Activated T-helper 1 cell treated with anti-CD3 and anti-CD28 coated beads, Interleukin-2, amount 50 U/mL, for 16 hours (primary cell): ENCODE measurements at regions not wholly inside any gene's neighbourhood (a gene's known extent, or its start where the extent isn't known, plus 50 kb on each side); places are given as distances from the start of the nearest gene placed in this dataset.
"Not testable (repeated sequence)": the region's sequence is repeated elsewhere in the genome, so short reads cannot be mapped to it uniquely, and the experiment has no call there.

Experiments
- DNase-seq, 2 donors: peaks; one replicate each; pipeline ENCODE4 v3.0.0-alpha.2; 2020; ENCODE audit warnings: low read depth in 1 of 2, low spot score in 1 of 2

DNA sequence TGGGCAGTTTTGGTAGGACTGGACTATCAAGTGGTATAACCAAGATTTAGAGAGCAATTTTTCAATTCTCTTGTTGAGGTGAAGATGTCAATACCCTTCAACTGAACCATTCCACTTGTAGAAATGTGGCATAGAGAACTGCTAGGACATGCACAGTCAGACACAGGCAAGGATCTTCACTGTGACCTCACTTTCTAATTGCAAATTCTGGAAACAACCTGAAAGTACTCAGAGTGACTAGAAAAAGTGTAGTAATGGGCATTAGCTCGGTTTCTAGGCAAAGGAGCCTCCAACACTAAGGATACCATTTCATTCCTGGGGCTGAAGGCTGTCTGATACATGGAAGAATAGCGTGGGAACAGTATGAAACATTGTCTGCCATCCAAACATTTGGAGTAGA lies 433.0 kb upstream of the RUNX1 start:
- no peak for DNase-seq

DNA sequence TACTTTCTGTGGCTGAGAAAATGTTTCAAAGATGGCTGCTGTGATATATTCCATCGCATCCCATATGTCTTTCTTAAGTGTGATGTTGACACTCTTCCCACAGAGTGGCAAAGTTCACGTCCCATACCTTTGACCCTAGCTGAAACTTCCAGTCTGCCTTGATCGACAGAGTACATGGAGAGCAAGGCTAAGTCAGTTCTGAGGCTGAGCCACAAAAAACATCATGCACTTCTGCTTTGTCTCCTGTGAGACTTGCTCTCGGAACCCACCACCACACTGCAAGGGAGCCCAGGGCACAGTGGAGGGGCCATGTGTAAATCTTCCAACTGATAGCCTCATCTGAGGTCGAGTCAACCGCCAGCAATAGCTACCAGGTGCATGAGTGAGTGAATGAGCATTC lies 431.9 kb upstream of the RUNX1 start:
- no peak for DNase-seq

DNA sequence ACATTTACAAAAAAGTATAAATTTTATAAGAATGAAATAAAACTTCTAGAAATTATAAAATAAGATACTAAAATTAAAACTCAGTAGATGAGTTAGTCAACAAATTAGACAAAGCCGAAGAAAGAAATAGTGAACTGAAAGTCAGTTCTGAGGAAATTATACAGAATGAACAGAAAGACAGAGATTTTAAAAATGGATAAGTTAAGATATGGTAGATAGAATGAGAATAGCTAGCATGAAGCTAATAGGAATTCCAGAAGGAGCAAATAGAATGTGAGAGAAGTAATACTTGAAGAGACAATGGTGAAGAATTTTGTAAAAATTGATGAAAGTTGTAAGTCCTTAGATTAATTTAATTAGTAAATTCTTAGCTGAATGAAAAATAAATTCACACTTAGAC lies 430.4 kb upstream of the RUNX1 start:
- no peak for DNase-seq

DNA sequence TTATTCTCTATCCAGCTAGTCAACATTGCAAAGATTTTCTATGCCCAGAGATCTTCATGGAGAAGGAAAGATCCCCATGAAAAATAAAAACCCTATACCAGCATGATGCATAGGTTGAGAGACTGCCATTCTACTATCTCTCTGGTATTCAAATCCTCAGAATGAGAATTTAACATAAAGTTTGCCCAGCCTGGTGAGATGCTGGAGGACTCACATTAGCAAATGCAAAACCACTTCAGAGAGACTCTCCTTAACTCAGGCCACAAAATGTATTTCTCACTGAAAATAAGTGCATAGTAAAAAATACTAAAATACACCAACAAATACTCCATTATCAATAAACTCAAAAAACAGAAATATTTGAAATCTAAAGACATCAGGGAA lies 430.0 kb upstream of the RUNX1 start:
- DNase-seq, result no peak

DNA sequence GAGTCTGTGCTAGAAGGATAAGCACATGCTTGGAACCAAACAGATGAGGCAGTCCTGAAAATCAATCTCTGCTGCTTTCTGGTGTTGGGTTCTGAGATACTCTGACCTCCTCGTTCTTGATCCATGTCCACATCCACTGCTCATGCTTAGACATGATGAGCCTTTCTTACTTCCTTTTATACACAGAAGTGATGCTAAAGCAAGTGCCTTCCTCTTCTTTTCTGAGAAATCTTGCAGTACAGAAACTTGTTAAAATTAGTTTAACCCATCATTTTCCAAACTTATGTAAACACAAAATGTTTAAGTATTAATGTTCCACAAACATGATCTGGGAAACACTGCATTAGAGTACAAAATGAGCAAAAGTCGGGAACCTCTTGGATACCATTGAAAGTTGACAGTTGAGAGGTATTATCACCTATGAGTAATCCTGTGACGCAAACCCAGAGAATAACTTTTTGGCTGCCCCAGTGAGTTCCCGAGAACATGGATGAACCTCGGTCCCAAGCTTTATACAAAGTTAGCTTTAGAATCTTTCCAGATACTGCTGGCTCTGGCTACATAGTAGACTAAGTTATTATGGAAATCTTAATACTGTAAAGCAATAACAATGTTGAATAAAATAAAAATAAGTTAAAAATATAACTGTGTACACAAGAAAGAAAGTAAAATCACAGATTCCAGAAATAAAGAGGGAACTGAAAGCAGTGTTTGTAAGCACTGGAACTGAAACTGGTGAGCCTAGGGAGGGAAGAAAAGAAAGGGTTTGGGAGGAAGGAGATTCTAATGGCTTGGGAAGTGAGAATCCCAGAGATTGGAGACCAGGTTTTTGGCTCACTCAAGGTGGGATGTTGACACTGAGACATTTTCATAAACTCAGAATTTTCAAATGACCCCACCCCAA lies 429.3 kb upstream of the RUNX1 start:
- no peak for DNase-seq

DNA sequence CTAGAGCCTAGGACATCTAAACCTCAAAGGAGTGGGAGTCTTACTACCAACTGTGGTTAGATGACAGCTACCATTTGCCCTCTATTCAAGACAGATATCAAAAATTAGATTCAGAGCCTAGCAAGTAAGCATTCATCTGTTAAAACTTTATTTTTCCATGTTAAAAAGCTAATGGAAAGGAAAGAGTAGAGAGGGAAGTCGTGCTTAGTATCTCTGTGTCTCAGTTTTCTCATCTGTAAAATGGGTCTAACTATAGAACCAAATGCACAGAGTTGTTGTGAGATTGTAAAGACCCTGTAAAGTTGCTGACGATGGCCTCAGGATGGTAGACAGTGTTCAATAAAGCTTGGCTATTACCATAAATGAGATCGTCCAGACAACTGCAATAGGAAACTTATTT lies 428.5 kb upstream of the RUNX1 start:
- DNase-seq, result no peak

DNA sequence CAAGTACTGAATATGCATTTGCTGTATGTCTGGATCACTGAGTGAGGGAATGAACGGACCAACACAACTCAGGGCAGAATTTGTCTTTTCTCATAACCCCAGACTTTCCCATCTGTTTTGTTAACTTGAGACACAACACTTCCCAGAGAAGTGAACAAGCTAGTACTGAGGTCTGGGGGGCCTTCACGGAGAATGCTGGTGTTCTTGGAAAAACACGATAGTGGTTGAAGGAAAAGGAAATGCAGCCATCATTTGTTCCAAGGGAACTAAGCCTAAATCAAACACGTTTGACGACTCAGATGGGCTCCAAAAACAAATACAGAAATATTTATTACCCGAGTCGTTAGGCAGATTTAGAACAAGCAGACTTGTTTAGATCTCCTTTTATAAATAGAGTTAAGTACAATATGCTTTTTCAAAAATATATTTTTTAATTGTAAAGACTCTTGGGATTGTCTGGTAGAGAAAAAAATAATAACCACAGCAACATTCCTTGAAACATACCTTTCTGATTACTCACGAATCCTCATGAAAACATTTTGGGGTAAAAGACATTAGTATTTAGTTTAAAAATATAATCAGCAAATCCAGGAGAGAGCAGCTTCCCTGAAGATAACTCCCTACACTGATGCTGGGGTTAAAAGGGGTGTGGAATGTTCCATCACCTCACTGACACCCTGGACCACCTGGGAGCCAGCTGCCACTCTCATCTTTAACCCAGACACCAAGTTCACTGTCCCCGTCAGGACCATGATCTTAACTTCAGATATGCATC lies 427.7 kb upstream of the RUNX1 start:
- no peak for DNase-seq

DNA sequence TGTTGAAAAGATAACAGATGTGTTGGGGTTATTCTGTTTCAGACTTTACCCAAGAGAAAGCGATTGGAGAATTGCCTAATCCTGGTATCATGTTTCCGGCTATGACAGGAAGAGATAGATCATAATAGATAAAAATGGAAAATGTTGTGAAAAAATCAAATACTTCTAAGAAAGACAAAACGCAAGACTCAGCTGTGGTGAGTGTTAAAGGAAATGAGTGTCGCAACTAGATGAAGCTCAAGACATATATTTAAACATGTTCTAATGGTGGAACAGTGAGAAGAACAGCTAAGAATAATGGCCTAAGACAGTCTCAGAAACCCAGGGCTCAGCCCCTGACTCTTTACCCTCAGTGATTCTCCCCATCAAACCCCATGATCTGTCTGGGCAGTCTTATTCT lies 426.7 kb upstream of the RUNX1 start:
- no peak for DNase-seq

DNA sequence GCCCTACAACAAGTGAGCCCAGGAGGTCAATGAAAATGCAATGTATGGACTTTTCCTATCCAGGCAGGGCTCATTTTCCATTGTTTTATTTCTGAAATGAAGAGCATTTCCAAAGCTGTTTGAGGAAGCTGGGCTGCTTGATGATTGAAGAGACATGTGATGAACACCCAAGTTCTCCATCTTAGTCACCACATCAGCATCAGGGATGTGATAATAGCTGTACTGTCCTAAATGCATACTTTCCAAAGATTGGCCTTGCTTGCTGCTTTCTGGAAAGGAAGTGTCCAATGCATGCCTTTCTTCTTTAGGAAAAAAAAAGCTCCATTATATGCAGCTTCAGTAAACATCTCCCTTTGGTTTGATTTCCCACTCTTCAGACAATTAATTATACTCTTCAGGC lies 425.9 kb upstream of the RUNX1 start:
- DNase-seq, result no peak

DNA sequence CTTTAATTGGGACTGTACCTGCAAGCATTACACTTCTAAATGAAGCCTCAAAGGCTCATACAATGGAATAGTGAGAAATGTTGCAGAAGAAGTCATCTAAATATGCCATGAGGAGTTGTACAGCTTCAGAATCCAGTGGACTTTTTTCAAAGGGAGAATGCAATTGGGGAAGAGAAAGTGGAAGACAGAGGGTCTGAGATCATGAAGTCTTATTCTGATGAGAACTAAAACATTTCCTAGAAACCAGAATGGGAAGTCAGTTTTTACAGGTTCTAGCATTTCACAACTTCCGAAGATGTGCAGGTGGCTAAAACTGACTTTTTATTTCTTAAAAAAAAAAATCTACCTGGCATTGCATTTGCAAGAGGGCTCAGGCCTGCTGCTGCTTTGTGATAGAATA lies 424.4 kb upstream of the RUNX1 start:
- DNase-seq, result no peak

DNA sequence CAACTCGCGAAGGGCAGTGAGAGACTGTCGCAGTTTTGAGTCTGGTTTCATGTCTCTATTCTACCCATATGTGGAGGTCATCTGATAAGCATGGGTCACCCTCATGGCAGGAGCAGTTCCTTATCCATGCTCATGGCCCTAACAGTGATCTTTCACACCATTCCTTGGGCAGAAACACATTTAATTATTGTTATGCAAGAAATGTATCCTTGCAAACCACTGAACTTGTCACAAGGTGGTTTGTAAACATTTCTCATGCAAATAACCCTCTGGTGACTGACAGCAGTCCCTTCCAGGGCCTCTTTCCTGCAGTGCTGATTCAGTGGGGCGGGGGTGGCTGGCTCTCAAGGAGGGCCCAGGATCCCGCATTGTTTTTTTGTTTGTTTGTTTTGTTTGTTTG lies 421.4 kb upstream of the RUNX1 start:
- DNase-seq, result no peak

DNA sequence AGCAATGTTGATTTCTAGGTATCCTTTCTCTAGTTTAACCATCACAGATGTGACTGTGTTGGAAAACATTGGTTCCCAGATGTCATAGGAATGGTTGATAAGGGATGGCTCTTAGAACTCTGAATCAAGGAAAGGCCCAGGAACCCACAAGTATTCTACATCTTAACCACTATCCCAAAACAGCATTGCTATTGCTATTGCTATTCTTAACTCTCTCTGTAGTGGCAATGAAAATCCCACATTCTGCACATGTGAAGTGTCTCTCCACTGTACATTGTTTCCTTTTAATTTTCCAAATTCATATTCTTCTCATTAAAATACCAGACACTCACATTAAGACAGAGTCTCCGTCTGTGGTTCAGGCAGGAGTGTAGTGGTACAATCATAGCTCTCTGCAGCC lies 420.4 kb upstream of the RUNX1 start:
- DNase-seq, result no peak

DNA sequence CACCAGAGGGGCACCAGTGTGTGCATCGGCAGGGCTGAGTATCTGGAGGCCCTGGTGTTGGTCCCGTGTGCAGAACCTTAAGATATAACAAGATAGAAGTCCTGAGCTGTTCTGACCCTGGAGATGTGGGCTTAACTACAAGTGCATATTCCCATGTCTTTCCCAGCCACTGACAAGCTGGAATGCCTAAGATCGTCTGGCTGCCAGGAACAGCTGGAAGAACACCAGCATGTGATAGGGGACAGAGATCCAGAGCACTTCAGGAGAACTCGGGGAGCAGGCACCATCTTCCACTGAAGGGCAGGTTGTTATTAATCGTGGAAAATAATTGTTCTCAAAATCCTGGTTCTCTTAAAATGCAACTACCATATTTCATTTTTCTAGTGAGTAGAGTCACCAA lies 419.9 kb upstream of the RUNX1 start:
- no peak for DNase-seq

DNA sequence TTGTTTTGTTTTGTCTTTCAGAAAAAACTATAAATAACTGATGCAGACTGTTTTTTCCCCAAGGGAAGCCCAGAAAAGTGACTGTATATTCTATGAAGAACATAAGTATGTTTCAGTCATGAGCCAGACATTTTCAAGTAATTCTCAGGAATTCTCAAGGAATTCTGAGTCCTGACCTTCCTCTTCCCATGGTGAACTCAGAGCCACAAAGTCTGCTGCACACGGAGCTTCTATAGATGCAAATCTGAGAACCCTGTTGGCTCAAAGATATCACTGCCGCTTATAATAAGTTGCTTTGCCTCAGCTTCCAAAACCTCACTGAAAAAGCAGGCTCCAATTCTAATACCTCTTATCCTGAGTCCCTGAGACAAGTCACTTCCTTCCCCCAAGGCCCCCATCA lies 418.5 kb upstream of the RUNX1 start:
- no peak for DNase-seq

DNA sequence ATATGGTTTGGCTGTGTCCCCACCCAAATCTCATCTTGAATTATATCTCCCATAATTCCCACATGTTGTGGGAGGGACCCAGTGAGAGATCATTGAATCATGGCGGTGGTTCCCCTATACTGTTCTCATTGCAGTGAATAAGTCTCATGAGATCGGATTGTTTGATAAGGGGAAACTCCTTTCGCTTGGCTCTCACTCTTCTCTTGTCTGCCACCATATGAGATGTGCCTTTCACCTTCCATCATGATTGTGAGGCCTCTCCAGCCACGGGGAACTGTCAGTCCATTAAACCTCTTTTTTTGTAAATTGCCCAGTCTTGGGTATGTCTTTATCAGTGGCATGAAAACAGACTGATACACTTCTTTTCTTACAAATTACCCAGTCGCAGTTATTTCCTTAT lies 417.6 kb upstream of the RUNX1 start:
- not testable (repeated sequence) for DNase-seq

DNA sequence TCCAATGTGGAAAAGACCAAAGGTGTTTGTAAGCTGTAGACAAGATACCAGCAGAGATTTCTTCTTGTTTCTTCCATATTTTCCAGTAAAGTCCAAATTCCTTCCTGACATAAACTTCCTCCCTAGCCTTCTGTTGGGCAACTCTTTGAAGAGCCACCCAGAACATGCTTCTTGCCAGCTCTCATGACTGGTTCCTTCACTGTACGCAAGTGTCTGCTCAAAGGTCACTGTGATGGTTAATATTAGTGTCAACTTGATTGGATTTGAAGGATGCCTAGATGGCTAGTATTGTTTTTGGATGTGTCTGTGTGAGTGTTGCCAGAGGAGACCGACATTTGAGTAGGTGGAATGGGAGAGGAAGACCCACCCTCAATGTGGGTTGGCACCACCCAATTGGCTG lies 416.6 kb upstream of the RUNX1 start:
- no peak for DNase-seq

DNA sequence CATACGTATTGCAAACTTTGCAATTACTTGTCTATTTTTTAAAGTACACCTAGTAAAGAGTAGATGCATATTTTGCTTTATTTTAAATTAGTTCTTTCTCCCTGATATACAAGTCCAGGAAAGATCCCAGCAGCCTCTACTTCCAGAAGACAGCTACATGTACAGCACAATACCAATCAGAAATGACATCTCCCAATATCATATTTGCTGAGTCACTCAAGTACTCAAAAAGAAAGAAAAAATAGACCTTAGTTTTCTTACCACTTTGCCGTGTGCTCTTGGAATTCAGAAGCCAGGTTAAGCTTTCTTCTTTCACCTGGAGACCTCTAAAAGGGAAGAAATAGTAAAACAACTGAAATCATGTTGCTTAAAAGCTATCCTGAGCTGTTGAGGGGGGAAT lies 412.6 kb upstream of the RUNX1 start:
- DNase-seq, result no peak

DNA sequence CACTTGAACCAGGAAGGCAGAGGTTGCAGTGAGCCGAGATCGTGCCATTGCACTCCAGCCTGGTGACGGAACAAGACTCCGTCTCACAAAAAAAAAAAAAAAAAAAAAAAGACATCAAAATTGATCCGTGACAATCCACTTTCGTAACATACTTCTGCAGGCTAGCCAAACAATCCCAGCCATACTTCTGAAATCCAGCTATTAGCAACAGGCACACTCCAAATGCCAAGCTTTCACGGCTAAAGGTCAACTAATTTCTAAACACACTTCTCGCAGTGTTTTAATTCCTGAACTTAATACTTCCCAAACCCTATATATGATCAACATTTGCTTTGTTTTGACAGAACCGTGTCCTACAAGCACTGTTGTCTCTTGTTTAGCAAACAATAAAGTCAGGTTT lies 411.3 kb upstream of the RUNX1 start:
- DNase-seq, result no peak

DNA sequence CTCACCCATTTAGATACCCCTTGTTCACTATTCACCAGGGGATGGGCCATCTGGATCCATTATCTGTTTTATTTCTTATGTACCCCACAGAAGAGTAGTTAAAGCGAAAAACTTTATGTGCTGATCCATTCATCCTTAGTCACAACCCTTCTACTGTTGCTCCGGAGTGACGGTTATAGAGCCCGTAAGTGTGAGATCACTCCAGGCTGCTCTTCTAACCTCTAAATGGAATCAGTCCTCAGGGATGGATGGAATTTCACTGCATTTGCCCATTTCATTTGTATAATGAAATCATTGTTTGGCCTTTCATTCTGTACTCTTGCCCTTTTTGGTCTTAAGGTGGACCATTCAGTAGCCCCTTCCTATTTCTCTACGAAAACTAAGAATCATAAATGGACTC lies 409.3 kb upstream of the RUNX1 start:
- no peak for DNase-seq

DNA sequence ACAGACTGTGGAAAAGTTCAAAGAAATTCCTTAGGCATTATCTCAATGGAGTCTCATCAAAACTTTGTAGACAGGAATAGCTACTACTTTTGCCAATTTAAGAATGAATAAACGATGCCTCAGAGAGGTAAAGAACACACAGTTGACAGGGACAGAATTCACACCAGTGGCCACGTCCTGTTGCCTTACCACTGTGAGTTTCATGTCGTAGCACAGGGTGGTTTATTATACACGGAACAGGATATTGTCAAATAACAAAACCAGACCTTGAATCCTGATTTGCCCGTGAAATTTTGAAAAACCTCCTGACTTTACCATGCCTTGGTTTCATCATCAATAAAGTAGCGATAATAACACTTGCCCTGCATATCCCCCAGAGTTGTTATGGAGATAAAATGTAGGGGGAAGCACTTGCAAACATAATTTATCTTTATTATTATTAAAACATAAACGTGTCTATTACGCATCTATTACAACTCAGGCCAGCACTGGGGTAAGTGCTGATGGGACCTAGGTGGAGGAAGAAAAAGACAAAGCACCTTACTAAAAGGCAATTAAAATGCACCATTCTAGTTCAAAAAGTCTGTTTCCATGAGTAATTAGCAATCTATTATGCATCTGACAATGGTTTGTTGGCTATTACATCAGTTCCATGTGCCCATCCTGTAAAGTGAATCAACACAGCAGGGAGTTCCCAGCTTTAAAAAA lies 408.1 kb upstream of the RUNX1 start:
- no peak for DNase-seq

DNA sequence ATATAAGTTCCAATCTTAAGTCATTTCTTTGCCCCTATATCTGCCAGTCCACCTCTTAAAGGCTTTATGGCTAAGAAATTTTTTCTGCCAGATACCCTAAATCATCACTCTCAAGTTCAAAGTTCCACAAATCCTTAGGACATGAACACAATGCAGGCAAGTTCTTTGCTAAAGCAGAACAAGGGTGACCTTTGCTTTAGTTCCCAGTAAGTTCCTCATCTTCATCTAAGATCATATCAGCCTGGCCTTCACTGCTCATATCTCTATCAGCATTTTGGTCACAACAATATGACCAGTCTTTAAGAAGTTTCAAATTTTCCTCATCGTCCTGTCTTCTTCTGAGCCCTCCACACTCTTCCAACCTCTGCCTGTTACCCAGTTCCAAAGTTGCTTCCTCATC lies 402.2 kb upstream of the RUNX1 start:
- DNase-seq, result no peak

DNA sequence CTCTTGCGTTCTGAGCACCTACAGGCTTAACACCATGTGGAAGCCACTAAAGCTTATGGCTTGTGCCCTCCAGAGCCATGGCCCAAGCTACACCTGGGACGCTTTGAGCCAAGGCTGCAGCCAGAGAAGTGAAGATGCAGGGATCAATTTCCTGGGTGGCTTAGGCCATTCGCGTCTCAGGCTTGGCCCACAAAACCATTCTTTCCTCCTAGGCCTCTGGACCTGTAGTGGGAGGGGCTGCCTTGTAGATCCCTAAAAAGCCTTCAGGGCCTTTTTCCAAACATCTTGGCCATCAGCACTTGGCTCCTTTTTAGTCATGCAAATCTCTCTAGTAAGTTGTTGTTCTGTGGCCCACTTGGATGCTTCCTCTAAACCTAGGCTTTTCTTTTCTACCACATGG lies 401.7 kb upstream of the RUNX1 start:
- no peak for DNase-seq
